HEK293T (cell line): ENCODE measurements at regions not wholly inside any gene's neighbourhood (a gene's known extent, or its start where the extent isn't known, plus 50 kb on each side); places are given as distances from the start of the nearest gene placed in this dataset.

Source experiments
- CTCF ChIA-PET: fragments of 350-600 bp; formaldehyde crosslinking; extraction: SDS; loops from one replicate; lab custom pipeline; 2021; ENCODE audit warnings: antibody characterized with exemption, inconsistent platforms; lab: Yijun Ruan, JAX
- POLR2A ChIA-PET: fragments of 350-600 bp; formaldehyde crosslinking; extraction: SDS; loops from one replicate; lab custom pipeline; 2020; ENCODE audit warnings: antibody characterized with exemption, inconsistent platforms; lab: Yijun Ruan, JAX
- DNase-seq: peaks from one replicate; pipeline ENCODE4 v3.0.0; 2012; ENCODE audit warnings: mixed read lengths; ENCODE audit errors: extremely low spot score
- ARNT ChIP-seq: fragments of 450-650 bp; IDR thresholded peaks from 2 replicates; pipeline ENCODE4 v1.6.1; 2017; ENCODE audit warnings: mild to moderate bottlenecking
- BHLHE40 ChIP-seq: fragments of 450-650 bp; IDR thresholded peaks from 2 replicates; pipeline ENCODE4 v1.6.1; 2016; ENCODE audit warnings: mild to moderate bottlenecking, moderate library complexity, borderline replicate concordance
- CTBP1 ChIP-seq: fragments of 450-650 bp; IDR thresholded peaks from 2 replicates; pipeline ENCODE4 v1.6.1; 2016; ENCODE audit warnings: borderline replicate concordance
- ELF4 ChIP-seq: fragments of 450-650 bp; IDR thresholded peaks from 2 replicates; pipeline ENCODE4 v1.6.1; 2017; ENCODE audit warnings: antibody characterized with exemption
- FOXA1 ChIP-seq: fragments of 450-650 bp; IDR thresholded peaks from 2 replicates; pipeline ENCODE4 v1.6.1; 2016; ENCODE audit warnings: mild to moderate bottlenecking
- FOXK2 ChIP-seq: fragments of 450-650 bp; IDR thresholded peaks from 2 replicates; pipeline ENCODE4 v1.6.1; 2016; ENCODE audit warnings: mild to moderate bottlenecking
- FOXM1 ChIP-seq: fragments of 450-650 bp; IDR thresholded peaks from 2 replicates; pipeline ENCODE4 v1.6.1; 2017; ENCODE audit warnings: mild to moderate bottlenecking, borderline replicate concordance
- HDGF ChIP-seq: fragments of 450-650 bp; IDR thresholded peaks from 2 replicates; pipeline ENCODE4 v1.6.1; 2017; ENCODE audit warnings: antibody characterized with exemption, borderline replicate concordance
- L3MBTL2 ChIP-seq: fragments of 450-650 bp; conservative IDR thresholded peaks from 2 replicates; pipeline ENCODE4 v1.6.1; 2016; ENCODE audit warnings: mild to moderate bottlenecking
- LEF1 ChIP-seq: fragments of 450-650 bp; IDR thresholded peaks from 2 replicates; pipeline ENCODE4 v1.6.1; 2017; ENCODE audit warnings: mild to moderate bottlenecking, borderline replicate concordance
- NFRKB ChIP-seq: fragments of 450-650 bp; IDR thresholded peaks from 2 replicates; pipeline ENCODE4 v1.6.1; 2016; ENCODE audit warnings: mild to moderate bottlenecking, moderate library complexity
- PKNOX1 ChIP-seq: fragments of 450-650 bp; IDR thresholded peaks from 2 replicates; pipeline ENCODE4 v1.6.1; 2016
- SP1 ChIP-seq: fragments of 450-650 bp; IDR thresholded peaks from 2 replicates; pipeline ENCODE4 v1.6.1; 2017
- SUZ12 ChIP-seq: fragments of 450-650 bp; IDR thresholded peaks from 2 replicates; pipeline ENCODE4 v1.6.1; 2016; ENCODE audit warnings: mild to moderate bottlenecking
- TARDBP ChIP-seq: fragments of 450-650 bp; IDR thresholded peaks from 2 replicates; pipeline ENCODE4 v1.6.1; 2016
- ZNF384 ChIP-seq: fragments of 450-650 bp; IDR thresholded peaks from 2 replicates; pipeline ENCODE4 v1.6.1; 2016

- no peak for TF ChIP-seq BHLHE40
- TF ChIP-seq ELF4 = no peak
- no peak for TF ChIP-seq SUZ12
- no peak for TF ChIP-seq ARNT
- no peak for TF ChIP-seq CTBP1
- TF ChIP-seq HDGF = no peak
- no peak for TF ChIP-seq FOXM1
- no peak for TF ChIP-seq ZNF384
- no peak for TF ChIP-seq SP1
- no peak for TF ChIP-seq PKNOX1
- no peak for TF ChIP-seq FOXK2
- TF ChIP-seq LEF1 = no peak
- POLR2A ChIA-PET = no interaction called here
- DNase-seq = no peak
- CTCF ChIA-PET = no interaction called here
These were observed 1410.0 kb upstream of the TMEM132C start for GRCh38 chr12:126856958-126857357.

GRCh38 chr12:126858560-126858959 is 1408.4 kb upstream of the TMEM132C start:
- no peak for DNase-seq
- POLR2A ChIA-PET = no interaction called here
- TF ChIP-seq FOXA1 (no peak), HDGF (no peak), CTBP1 (no peak), SUZ12 (no peak), FOXM1 (no peak), BHLHE40 (no peak), LEF1 (no peak), ELF4 (no peak), ARNT (no peak), PKNOX1 (no peak), FOXK2 (no peak), SP1 (no peak), L3MBTL2 (no peak), TARDBP (no peak), ZNF384 (no peak), NFRKB (no peak)
- CTCF ChIA-PET = no interaction called here

GRCh38 chr12:126860210-126860609 is 1406.8 kb upstream of the TMEM132C start:
- ChIA-PET POLR2A (no interaction called here), CTCF (no interaction called here)
- TF ChIP-seq FOXM1 = no peak
- TF ChIP-seq L3MBTL2 = no peak
- no peak for TF ChIP-seq SP1
- TF ChIP-seq ZNF384 = no peak
- no peak for TF ChIP-seq LEF1
- no peak for TF ChIP-seq ELF4
- TF ChIP-seq TARDBP = no peak
- no peak for TF ChIP-seq NFRKB
- TF ChIP-seq ARNT = no peak
- no peak for TF ChIP-seq SUZ12
- TF ChIP-seq BHLHE40 = no peak
- no peak for TF ChIP-seq CTBP1
- no peak for TF ChIP-seq FOXK2
- DNase-seq = no peak

GRCh38 chr12:126862500-126862899 is 1404.5 kb upstream of the TMEM132C start:
- ChIA-PET CTCF (no interaction called here), POLR2A (no interaction called here)
- no peak for DNase-seq
- TF ChIP-seq BHLHE40 = no peak
- TF ChIP-seq HDGF = no peak
- TF ChIP-seq PKNOX1 = no peak
- no peak for TF ChIP-seq L3MBTL2
- TF ChIP-seq CTBP1 = no peak
- no peak for TF ChIP-seq SUZ12
- no peak for TF ChIP-seq ZNF384
- no peak for TF ChIP-seq ARNT
- TF ChIP-seq FOXM1 = no peak
- TF ChIP-seq TARDBP = no peak
- no peak for TF ChIP-seq FOXA1
- no peak for TF ChIP-seq ELF4
- TF ChIP-seq NFRKB = no peak
- no peak for TF ChIP-seq SP1
- TF ChIP-seq FOXK2 = no peak
- no peak for TF ChIP-seq LEF1

- DNase-seq = no peak
- POLR2A ChIA-PET = no interaction called here
- TF ChIP-seq ELF4 (no peak), L3MBTL2 (no peak), LEF1 (no peak)
- CTCF ChIA-PET = no interaction called here
These were observed 1397.3 kb upstream of the TMEM132C start for GRCh38 chr12:126869644-126870043.

GRCh38 chr12:126873701-126874100 is 1393.3 kb upstream of the TMEM132C start:
- no peak for TF ChIP-seq BHLHE40
- no peak for TF ChIP-seq ZNF384
- TF ChIP-seq SP1 = no peak
- no peak for TF ChIP-seq FOXK2
- TF ChIP-seq TARDBP = no peak
- no peak for TF ChIP-seq ELF4
- TF ChIP-seq L3MBTL2 = no peak
- ChIA-PET POLR2A (no interaction called here), CTCF (no interaction called here)
- DNase-seq = no peak
